ENCODE measurements at regions not wholly inside any gene's neighbourhood (a gene's known extent, or its start where the extent isn't known, plus 50 kb on each side); places are given as distances from the start of the nearest gene placed in this dataset.

GRCh38 chr5:68114378-68115040 lies 101.0 kb upstream of the PIK3R1 start:
- no peaks in the 10 kb centered on the region for H3K9me3 ChIP-seq (ENCODE audit: control insufficient read depth in 1 of 2, insufficient read depth in 1 of 2, low read depth in 1 of 2, low read length in 2 of 2)
- BruUV-seq (replicated peaks) = no TSS peak
- no peak overlapping the region for H3K4me3 ChIP-seq (replicated peaks in 1 of 2; ENCODE audit: low read depth in 1 of 2, low read length in 2 of 2)
- H3K4me1 ChIP-seq (ENCODE audit: control insufficient read depth in 1 of 2, insufficient read depth in 2 of 2, low read length in 2 of 2) = no peaks in the 10 kb centered on the region
- ChIA-PET CTCF (no interaction called here), POLR2A (no interaction called here), RAD21 (ENCODE audit: low non-redundant PET in 1 of 2, low total read pairs in 2 of 2, uncharacterized antibody in 2 of 2, unreplicated experiment in 2 of 2) (no interaction called here)
- peaks cover 29% of the 10 kb centered on the region for H3K27me3 ChIP-seq (ENCODE audit: insufficient read depth, low read length)
- ATAC-seq (no peak), DNase-seq (ENCODE audit: low read depth, low spot score) (no peak)
- no peaks in the 10 kb centered on the region for H4K20me1 ChIP-seq (ENCODE audit: insufficient read depth)
- intact Hi-C loops (cut with micrococcal nuclease) = no loop called here
- H3K9ac ChIP-seq (ENCODE audit: low read length) = no peak overlapping the region
- no peaks in the 10 kb centered on the region for H3K9me2 ChIP-seq (ENCODE audit: insufficient read depth)
- TF ChIP-seq POLR2AphosphoS5 (IDR thresholded peaks at IDR 0.05; ENCODE audit: low read depth, low read length) = no peak
- no peak for TF ChIP-seq ZNF274 (IDR thresholded peaks at IDR 0.05; ENCODE audit: low read depth, low read length)
- TF ChIP-seq EZH2phosphoT487 (IDR thresholded peaks at IDR 0.05; ENCODE audit: borderline replicate concordance) = no peak
- TF ChIP-seq SIN3A (IDR thresholded peaks at IDR 0.05; ENCODE audit: low read depth) = no peak
- no peak for TF ChIP-seq FOSL1 (IDR thresholded peaks at IDR 0.05; ENCODE audit: low read depth)
- TF ChIP-seq TCF7L2 (IDR thresholded peaks at IDR 0.05; ENCODE audit: borderline replicate concordance, extremely low read depth, insufficient read depth, insufficient read length) = no peak
- no peak for TF ChIP-seq JUND (IDR thresholded peaks at IDR 0.05)
- no peak for TF ChIP-seq ELF1 (IDR thresholded peaks at IDR 0.05; ENCODE audit: borderline replicate concordance, low read depth)
- no peak for TF ChIP-seq SRF (IDR thresholded peaks at IDR 0.05; ENCODE audit: low read depth)
- TF ChIP-seq EZH2 (IDR thresholded peaks at IDR 0.05) = no peak
- no peak for TF ChIP-seq CBX3 (IDR thresholded peaks at IDR 0.05; ENCODE audit: low read depth)
- no peak for TF ChIP-seq YY1 (IDR thresholded peaks at IDR 0.05; ENCODE audit: extremely low read depth, insufficient replicate concordance, low read depth, low read length)
- TF ChIP-seq ZFX (IDR thresholded peaks at IDR 0.05) = no peak
- TF ChIP-seq REST (IDR thresholded peaks at IDR 0.05; ENCODE audit: low read depth) = no peak
- TF ChIP-seq, protein P1, sequence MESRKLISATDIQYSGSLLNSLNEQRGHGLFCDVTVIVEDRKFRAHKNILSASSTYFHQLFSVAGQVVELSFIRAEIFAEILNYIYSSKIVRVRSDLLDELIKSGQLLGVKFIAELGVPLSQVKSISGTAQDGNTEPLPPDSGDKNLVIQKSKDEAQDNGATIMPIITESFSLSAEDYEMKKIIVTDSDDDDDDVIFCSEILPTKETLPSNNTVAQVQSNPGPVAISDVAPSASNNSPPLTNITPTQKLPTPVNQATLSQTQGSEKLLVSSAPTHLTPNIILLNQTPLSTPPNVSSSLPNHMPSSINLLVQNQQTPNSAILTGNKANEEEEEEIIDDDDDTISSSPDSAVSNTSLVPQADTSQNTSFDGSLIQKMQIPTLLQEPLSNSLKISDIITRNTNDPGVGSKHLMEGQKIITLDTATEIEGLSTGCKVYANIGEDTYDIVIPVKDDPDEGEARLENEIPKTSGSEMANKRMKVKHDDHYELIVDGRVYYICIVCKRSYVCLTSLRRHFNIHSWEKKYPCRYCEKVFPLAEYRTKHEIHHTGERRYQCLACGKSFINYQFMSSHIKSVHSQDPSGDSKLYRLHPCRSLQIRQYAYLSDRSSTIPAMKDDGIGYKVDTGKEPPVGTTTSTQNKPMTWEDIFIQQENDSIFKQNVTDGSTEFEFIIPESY (IDR thresholded peaks at IDR 0.05; ENCODE audit: extremely low read depth, insufficient replicate concordance, low read length) = no peak
- no peak overlapping the region for H3K27ac ChIP-seq (ENCODE audit: low read depth, low read length)
- H3K4me2 ChIP-seq (ENCODE audit: low read length) = no peak overlapping the region
- no peaks in the 10 kb centered on the region for H3K79me2 ChIP-seq (ENCODE audit: insufficient read depth, low read length)
- H2AFZ ChIP-seq (ENCODE audit: low read depth, low read length, poor library complexity, severe bottlenecking) = no peak overlapping the region
- H3K36me3 ChIP-seq (ENCODE audit: control insufficient read depth in 1 of 2, insufficient read depth in 2 of 2, low read length in 2 of 2) = no peaks in the 10 kb centered on the region
